ENCODE measurements at regions not wholly inside any gene's neighbourhood (a gene's known extent, or its start where the extent isn't known, plus 50 kb on each side); places are given as distances from the start of the nearest gene placed in this dataset.

- TF ChIP-seq CTCF (IDR thresholded peaks at IDR 0.05; ENCODE audit: low read length): no peak
- no peak for TF ChIP-seq EZH2 (IDR thresholded peaks at IDR 0.05; ENCODE audit: borderline replicate concordance, low read length)
Measured at GRCh38 chr9:96150324-96151227, 151.4 kb downstream of the HSD17B3 start.
